ENCODE measurements at regions not wholly inside any gene's neighbourhood (a gene's known extent, or its start where the extent isn't known, plus 50 kb on each side); places are given as distances from the start of the nearest gene placed in this dataset.
"Not testable (repeated sequence)": the region's sequence is repeated elsewhere in the genome, so short reads cannot be mapped to it uniquely, and the experiment has no call there.

DNA sequence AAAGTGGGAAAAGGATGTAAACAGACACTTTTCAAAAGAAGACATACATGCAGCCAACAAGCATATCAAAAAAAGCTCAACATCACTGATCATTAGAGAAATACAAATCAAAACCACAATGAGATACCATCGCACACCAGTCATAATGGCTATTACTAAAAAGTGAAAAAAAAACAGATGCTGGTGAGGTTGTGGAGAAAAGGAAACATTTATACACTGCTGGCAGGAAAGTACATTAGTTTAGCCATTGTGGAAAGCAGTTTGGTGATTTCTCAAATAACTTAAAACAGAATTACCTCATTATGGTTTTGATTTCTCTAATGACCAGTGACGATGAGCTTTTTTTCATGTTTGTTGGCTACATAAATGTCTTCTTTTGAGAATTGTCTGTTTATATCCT is 315.9 kb downstream of the SUCLA2 start:
- DNase-seq = not testable (repeated sequence)

- no peak for DNase-seq
These were observed 320.3 kb downstream of the SUCLA2 start for GRCh38 chr13:47680748-47681147.

DNA sequence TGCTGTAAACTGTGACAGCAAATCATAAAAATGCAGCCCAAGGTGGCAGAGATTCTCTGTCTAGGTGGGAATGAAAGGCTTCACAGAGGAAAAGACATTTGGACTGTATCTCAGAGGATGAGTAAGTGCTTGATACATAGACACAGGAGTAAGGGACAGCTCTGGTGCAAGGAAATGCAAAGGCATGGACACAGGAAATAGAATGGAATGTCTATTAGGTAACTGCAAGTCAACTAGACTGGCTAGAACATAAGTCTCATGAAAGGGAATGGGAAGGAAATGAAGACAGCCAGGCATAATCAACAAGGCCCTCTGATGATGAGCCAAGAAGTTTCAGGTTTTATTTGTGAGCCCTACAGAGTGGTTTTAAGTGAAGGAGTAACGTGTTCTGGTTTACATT is 321.7 kb downstream of the SUCLA2 start:
- no peak for DNase-seq

DNA sequence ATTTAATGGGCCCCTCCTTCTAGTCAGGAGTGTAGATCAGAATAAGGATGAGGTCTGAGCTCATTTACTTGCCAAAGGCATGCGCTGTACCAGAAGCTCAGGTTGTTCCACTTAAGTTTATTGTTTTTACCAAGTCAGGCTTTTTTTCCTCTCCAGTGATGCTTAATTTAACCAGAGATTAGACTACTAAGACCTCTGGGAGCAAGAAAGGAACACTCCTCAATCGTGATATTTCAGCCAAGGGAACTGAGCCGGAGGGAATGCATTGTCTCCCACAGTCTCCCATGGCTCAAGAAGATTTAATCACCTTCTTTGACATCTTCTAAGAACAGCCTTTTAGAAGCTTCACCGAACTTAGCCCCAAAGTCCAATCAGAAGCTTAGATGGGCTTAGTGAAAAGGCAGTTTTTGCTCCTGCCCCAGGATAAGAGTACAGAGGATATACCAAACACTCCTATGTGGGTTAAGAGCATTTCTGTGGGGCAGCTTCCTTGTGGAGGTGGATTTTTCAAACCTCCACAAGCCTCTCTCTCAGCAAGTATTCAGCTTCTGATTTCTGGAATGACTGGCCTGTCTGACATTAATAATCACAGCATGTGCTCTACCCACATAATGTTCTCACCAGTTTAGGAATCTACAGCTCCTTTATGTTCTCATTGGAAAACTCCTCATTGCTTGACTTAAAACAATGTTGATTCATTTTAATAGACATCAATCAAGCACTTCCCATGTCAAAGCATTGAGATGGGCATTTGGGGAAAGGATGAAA is 322.7 kb downstream of the SUCLA2 start:
- DNase-seq = no peak

- DNase-seq = no peak
These were observed 325.2 kb downstream of the SUCLA2 start for GRCh38 chr13:47675871-47676270.

- no peak for DNase-seq
These were observed 327.8 kb downstream of the SUCLA2 start for GRCh38 chr13:47673009-47673850.

GRCh38 chr13:47672245-47673008 is 328.6 kb downstream of the SUCLA2 start:
- no peak for DNase-seq

DNA sequence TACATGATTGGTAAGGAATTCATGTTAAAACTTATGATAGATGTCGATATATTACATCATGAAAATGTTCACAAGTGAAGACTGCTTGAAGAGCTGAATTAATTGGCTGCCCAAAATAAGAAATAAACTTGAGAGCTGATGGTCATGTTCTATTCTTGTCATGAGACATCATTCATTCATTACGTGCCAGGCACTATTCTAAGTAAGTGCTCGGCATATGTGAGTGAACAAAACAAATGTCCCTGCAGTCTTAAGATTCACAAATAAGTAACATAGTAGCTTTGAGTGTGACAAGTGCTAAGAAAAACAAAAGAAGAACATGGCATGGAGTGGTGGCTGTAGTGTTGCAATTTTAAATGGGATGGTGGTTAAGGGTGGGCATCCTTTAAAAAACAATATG is 329.3 kb downstream of the SUCLA2 start:
- DNase-seq = no peak

DNA sequence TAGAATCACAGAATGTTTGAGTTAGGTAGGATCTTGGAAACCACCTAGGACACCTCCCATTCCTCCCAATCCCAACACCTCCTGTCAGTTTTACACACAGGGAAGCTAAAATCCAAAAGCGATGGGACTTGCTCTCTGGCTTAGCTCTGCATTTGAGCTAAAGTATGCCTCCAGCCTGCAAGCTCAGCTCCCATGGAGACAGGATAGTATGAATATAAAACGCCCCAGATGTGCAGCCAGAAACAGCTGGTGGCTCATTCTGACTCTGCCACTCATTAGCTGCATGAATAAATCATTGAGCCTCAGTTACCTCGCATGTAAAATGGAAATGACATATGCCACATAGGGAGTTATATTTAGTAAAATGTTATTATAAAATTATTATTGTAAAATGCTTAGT is 336.0 kb downstream of the SUCLA2 start:
- DNase-seq = no peak

DNA sequence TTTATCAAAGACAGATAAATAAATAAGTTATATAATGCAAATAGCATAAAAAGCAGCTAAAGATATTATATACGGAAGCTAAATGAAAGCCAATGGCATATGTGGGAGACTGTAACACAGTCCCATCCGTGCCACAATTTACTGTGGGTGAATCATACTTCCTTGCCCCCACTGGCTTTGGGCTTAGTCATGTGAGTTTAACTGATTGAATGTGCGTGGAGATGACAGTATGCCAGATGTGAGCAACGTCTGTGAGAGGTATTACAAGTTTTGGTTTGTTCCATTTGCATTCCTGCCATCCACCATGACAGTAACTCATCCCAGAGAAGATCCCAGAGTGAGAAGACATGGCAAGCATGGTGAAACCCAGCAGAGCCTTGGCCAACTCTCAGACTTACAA is 340.0 kb downstream of the SUCLA2 start:
- no peak for DNase-seq

DNA sequence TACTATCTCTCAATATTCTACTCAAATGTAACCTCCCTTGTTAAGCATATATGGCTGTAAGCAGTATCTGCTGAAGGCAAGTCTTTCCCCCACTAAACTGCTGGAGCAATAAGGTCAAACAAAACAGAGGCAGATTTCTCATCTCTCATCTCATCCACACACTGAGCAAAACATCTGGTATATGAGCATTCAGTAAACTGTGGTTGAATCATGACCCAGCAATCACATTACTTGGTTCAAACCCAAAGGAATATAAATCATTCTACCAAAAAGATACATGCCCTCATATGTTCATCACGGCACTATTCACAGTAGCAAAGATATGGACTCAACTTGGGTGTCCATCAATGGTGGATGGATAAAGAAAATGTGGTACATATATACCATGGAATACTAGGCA is 344.4 kb downstream of the SUCLA2 start:
- no peak for DNase-seq

- DNase-seq = no peak
These were observed 350.9 kb downstream of the SUCLA2 start for GRCh38 chr13:47650209-47650608.

DNA sequence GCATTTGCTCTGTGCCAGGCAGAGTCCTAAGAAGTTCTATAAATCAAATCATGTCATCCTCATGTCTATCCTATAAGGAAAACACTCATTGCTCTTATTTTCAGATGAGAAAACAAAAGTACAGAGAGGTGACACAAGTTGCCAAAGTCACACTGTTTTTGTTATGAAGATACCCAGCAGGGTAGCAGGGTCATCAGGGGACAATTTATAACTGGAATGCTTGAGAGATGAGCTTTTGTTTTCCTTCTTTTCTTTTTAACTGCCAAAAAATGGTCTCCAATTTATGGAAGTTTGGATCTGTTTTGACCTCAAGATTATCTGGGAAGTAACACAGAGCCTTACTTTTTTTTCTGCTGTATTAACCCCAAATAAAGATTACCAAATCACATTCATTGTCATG is 354.1 kb downstream of the SUCLA2 start:
- DNase-seq = no peak

DNA sequence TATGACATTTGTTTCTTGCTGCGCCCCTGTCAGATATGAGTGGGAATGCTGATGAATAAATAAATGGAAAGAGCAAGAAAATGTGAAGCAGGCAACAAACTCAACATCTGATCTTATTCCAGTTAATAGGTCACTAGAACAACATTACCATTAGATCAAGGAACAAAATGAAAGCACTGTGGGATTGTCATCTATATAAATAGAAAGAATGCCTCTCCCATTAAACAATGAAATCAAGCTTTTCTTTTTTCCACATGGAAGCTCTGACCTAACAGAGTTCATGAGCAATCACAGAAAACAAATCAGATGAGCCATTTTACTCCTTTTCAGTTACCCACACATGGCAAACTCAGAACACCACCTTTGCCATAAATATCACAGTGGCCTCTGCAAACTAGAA is 354.8 kb downstream of the SUCLA2 start:
- DNase-seq = no peak

- no peak for DNase-seq
These were observed 361.2 kb downstream of the SUCLA2 start for GRCh38 chr13:47639738-47640447.

DNA sequence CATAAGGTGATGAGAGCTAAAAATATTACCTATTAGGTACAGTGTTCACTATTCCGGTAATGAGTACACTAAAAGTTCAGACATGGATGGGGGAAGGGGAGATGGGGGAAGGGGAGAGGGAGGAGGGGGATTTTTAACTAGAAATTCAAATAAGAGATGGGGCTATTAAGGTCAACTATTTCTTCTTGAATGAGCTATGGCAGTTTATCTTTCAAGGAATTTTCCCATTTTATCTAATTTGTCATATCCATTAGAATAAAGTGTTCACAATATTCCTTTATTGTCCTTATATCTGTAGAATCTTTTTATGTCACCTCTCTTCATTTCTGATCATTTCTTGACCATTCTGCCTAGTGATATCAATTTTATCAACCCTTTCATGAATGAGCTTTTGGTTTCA is 362.4 kb downstream of the SUCLA2 start:
- DNase-seq = no peak

DNA sequence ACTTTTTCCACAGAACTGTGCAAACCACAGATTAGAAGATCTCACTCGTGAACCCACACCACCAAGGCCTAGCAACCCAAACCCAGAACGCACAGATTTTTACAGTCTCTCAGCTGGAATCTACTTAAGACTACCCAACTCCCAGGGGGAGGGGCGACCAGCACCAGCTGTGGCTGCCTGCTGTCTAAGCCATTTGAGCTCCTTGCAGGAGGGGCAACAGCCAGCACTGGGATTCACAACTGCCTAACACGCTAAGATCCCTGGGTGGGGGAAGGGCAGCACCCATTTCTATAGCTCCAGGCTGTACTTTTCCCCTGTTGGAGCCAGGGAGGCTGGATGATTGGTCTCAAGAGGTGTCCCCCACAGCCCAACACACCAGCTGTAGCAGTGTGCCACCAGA is 368.8 kb downstream of the SUCLA2 start:
- no peak for DNase-seq

DNA sequence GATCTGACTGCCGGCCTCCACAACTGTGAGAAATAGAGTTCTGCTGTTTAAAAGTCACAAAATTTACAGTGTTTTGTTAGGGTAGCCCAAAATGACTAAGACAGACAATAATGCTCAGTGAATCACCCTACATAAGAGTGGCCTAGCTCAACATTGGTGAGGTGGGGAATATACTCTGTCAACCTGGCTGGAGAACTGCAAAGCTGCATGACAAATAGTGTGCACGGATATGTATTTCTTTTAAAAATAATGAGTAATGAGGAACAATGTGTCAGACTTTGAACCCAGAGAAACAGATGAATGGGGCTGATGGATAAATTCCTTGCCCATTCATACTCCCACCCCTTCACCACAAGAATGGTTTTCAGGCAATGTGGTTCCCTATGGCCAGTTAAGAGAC is 372.4 kb downstream of the SUCLA2 start:
- no peak for DNase-seq

DNA sequence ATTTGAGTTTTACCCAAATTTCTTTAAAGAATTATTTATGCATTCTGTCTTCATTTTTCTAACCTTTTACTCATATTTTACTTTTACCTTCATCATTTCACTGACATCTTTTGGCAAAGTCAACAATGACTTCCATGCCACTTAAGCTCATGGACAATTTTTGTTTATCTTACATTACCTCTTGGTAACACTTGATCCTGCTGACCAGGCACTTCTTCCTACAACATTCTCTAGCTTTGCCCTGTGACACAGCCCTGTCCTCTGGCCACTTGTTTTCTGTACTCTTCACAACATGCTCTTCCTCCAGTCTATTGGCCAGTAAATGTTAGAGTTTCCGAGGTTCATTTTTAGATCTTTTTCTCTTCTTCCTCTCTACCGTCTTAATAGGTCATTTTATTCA is 377.2 kb downstream of the SUCLA2 start:
- no peak for DNase-seq

- DNase-seq = no peak
These were observed 379.1 kb downstream of the SUCLA2 start for GRCh38 chr13:47621931-47622330.

DNA sequence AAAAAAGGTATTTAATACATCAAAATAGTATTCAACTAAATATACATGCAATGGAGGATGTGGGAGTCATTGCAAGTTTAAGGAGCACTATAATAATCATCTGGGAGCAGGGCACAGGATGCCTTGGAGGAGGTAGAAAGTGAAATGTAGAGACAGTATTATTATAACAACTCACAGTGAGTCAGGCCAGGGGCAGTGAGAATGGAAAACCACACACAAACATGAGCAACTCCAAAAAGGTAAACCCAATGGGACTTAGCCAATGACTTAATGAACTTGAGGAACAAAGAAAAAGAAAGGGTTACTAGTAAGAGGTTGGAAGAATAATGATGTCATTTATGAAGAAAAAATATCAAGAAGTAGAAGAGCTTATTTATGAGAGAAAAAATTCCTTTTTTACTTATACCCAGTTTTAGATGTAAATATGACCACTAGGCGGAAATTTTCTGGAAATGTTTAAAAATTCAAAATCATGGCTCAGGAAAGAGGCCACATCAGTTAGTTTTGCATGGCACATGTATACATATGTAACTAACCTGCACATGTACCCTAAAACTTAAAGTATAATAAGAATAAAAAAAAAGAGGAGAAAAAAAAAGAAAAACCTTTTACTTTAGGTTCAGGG is 389.3 kb downstream of the SUCLA2 start:
- no peak for DNase-seq

GRCh38 chr13:47610687-47611086 is 390.4 kb downstream of the SUCLA2 start:
- DNase-seq = no peak

DNA sequence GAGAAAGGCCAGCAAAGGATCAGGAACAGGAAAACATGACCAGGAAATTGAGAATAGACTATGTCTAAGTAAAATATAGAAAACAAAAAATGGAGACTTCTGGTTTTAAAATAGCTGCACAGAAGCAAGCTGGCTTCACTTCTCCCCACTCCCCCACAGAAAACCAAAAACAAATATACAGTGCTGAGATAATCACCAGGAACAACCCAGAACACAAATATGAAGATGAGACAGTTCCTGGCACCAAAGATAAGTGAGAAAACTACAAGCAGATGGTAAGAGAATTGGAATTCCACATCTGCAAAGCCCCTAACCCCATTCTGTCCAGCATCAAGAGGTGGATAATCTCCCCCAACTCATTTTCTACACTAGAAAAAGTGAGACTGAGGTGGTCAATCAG is 397.7 kb downstream of the SUCLA2 start:
- no peak for DNase-seq

Measured in stimulated activated naive CD4-positive, alpha-beta T cell (primary cell).